NCI-H510A treated with DMSO at 0.1 percent for 48 hours (cell line): ENCODE measurements at regions not wholly inside any gene's neighbourhood (a gene's known extent, or its start where the extent isn't known, plus 50 kb on each side); places are given as distances from the start of the nearest gene placed in this dataset.
"Not testable (repeated sequence)": the region's sequence is repeated elsewhere in the genome, so short reads cannot be mapped to it uniquely, and the experiment has no call there.

Experiments
- DNase-seq: peaks from one replicate; lab custom pipeline; 2025; lab: John Stamatoyannopoulos, UW

GRCh38 chr1:43108080-43108479 lies 64.0 kb downstream of the EBNA1BP2 start:
- DNase-seq, result no peak

DNA sequence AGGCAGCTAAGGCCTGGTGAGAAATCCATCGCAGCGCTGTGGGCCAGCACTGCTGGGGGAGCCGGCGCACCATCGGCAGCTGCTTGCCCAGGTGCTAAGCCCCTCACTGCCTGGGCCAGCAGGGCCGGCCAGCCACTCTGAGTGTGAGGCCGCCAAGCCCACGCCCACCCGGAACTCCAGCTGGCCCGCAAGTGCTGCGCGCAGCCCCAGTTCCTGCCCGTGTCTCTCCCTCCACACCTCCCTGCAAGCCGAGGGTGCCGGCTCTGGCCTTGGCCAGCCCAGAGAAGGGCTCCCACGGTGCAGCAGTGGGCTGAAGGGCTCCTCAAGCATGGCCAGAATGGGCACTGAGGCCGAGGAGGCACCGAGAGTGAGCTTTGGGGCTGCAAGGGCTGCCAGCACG lies 64.4 kb downstream of the EBNA1BP2 start:
- DNase-seq, result no peak

DNA sequence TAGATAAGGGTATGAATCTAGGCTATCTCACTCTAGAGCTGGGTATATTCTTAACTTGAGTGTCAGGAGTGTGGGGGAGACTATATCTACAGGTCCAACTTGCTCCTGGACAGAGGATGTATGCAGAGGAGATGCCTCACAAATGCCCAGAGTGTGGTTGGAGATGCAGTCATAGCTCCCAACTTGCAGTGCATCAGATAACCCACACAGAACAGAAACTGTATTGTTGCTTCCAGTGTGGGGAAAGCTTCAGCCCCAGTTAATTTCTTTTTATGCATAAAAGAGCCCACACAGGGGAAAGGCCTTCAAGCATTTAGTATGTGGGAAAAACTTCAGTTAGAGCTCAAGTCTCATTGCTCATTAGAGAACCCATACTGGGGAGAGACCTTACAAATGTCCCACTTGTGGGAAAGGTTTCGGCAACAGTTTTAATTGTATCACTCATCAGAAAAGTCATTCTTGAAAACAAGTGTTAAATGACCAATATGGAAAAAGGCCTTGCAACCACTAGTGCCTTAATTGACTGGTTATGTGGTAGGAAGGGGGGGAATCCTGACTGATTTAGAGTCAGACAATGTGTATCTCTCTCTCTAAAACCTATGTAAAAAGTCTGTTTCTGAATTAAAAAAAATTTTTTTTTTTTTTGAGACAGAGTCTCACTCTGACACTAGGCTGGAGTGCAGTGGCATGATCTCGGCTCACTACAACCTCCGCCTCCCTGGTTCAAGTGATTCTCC lies 67.9 kb downstream of the EBNA1BP2 start:
- DNase-seq, result no peak

DNA sequence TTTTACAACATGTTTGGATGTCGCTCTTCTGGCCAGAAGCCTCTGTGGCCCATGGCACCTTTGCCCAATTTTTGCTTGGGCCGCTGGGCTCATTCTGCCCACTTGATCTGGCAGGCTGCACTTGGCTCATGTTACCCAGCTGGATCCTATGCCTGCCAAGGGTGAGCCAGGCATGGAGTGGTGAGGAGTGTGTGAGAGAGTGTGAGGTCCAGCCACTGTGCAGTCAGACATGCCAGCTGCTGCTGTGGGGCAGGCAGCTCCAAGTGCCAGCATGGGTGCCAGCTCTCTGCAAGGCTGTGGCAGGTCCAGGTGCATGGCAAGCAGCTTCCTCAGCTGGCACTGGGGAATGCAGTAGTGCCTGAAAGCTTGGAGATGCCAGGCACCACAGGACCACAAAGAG lies 71.0 kb downstream of the EBNA1BP2 start:
- no peak for DNase-seq

GRCh38 chr1:43098200-43098599 lies 73.9 kb downstream of the EBNA1BP2 start:
- DNase-seq, result no peak

DNA sequence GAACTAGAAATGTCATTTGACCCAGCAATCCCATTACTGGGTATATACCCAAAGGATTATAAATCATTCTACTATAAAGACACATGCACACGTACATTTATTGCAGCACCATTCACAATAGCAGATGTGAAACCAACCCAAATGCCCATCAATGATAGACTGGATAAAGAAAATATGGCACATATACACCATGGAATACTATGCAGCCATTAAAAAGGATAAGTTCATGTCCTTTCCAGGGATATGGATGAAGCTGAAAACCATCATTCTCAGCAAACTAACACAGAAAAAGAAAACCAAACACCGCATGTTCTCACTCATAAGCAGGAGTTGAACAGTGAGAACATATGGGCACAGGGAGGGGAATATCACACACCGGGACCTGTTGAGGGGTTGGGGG lies 75.6 kb downstream of the EBNA1BP2 start:
- not testable (repeated sequence) for DNase-seq

DNA sequence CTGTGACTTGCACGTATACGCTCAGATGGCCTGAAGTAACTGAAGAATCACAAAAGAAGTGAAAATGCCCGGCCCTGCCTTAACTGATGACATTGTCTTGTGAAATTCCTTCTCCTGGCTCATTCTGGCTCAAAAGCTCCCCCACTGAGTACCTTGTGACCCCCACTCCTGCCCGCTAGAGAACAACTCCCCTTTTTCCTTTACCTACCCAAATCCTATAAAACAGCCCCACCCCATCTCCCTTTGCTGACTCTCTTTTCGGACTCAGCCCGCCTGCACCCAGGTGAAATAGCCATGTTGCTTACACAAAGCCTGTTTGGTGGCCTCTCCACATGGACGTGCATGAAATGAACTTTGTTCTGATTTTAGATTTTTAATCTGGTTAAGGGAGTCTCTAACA lies 81.3 kb downstream of the EBNA1BP2 start:
- not testable (repeated sequence) for DNase-seq

DNA sequence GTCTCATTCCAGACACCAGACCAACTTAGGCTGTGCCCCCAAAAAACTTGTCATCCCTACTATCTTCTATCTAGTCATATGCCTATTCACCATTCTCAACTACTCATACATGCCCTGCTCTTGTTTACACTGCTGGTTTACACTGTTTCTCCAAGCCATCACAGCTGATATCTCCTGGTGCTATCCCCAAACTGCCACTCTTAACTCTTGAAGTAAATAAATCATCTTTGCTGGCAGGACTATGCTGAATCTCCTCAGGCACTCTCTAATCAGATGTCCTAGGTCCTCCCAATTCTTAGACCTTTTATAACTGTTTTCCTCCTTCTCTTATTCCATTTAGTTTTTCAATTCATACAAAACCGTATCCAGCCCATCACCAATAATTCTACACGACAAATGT lies 81.9 kb downstream of the EBNA1BP2 start:
- not testable (repeated sequence) for DNase-seq

- no peak for DNase-seq
These were observed 88.7 kb downstream of the EBNA1BP2 start for GRCh38 chr1:43083375-43083891.

DNA sequence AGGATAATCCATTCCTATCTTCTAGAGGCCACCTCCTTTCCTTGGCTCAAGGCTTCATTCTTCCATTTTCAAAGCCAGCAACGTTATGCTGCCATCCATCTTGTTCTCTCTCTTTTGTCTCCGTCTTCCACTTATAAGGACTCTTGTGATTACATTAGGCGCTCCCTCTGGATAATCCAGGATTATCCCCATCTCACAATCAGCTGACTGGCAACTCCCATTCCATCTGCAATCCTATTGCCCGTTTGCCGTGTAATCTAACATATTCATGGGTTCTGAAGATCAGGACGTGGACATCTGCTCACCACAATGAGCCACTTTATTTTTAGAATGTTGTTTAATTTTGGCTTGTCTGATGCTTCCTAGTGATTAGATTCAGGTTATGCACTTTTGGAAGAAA lies 89.3 kb downstream of the EBNA1BP2 start:
- DNase-seq, result no peak

- DNase-seq, result no peak
These were observed 94.8 kb downstream of the EBNA1BP2 start for GRCh38 chr1:43077273-43077672.

- DNase-seq, result no peak
These were observed 97.4 kb downstream of the EBNA1BP2 start for GRCh38 chr1:43074709-43075108.

GRCh38 chr1:43074244-43074643 lies 97.8 kb downstream of the EBNA1BP2 start:
- peak; percentile 63 for DNase-seq

GRCh38 chr1:43073490-43074230 lies 98.4 kb downstream of the EBNA1BP2 start:
- peak; percentile 100 for DNase-seq

- DNase-seq, result no peak
These were observed 99.8 kb downstream of the EBNA1BP2 start for GRCh38 chr1:43072314-43072713.

- no peak for DNase-seq
These were observed 100.8 kb downstream of the EBNA1BP2 start for GRCh38 chr1:43071241-43071640.

DNA sequence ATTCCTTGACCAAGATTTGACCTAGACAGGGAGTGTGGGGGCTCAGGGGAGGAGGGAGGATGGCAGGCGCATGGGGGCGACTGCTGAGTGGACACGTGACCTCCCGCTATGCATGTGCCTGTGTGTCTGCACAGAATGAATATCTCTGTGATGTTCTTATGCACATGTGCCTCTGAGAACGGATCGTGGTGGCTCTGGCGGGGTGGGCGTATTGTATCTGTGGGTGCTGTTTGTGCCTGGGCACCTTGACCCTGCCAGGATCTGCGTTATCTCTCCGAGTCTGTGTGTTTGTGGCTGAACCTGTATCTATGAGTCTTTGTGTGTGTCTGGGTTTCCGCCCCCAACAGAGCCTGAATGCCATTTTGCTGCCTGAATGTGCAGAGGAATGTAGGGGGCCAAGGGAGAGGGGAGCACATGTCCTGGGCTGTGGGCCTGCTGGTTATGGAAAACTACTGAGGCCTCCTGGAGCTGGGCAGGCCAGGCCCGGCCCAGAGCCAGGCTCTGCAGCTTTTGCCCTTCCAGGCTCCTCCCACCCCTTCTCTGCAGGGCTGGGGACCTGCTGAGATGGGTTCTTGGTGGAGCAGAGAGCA lies 102.5 kb downstream of the EBNA1BP2 start:
- DNase-seq, result peak; percentile 51

DNA sequence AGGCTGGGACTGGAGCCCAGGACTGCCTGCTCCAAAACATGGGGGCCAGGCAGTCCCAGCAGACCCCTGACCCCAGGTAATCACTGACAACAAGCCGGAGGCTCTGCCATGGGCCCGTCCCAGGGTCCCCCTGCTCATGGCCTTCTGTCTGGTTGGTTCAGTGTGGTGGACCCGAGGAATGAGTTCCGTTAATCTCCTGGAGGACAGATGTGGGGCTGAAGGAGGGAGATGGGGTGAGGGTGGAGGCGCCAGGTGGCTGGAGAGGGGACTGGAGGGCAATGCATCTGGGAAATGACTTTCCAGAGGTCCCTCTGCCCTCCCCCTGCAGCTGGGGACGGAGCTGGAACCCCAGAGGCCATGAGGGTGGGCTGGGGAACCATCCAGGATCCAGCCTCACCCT lies 103.2 kb downstream of the EBNA1BP2 start:
- DNase-seq, result no peak

DNA sequence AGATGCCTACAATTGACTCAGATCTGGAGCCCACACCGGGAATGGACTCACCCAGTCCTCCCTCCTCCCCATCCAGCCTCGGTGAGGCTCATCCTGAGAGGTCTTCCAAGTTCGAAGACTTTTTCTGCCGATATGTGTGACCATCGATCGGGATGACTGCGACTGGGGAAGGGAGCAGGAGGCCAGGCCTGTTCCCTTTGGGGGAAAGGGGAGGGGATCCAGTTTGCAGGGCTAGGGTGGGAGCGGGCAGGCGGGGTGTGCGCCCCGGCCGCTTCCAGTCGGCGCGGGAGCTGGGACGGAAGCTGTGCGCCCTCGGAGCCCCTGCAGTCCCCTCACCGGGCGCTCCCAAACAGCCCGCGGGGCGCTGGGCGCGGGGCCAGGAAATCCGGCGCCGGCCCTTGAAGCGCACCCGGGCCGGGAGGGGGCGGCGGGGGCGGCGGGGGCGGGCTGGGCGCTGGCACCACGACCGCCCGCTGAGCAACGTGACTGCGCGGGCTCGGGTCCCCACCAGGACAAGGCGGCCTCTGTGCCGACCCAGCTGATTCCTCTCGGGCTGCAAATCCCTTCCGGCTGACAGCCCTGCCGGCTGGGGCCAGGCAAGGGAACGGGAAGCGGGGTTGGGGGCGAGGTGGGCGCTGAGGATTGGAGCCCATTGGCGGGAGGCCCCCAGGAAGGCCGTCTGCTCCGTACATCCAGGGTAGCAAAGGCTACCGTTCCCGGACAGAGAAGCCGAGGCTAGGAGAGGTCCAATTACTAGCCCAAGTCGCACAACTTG lies 103.9 kb downstream of the EBNA1BP2 start:
- DNase-seq, result peak; percentile 81

- DNase-seq, result no peak
These were observed 104.8 kb downstream of the EBNA1BP2 start for GRCh38 chr1:43067233-43067745.

DNA sequence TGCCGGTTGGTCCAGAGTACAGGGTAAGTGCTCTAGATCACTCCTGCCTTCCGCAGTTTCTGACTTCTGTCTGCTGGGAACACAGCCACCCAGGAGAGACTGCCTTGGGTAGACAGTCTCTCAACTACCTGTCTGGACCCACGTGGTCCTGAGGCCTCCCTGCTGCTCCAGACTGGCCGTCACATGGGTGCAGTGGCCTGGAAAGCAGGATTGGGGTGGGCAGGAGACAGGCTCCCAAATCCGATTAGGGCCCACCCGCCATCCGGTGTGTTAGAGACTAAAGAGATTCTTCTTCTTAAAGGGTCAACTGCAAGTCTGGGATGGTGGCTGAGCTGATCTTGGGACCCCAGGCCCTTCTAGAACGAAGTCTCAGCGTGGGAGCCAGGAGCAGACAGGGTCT lies 105.5 kb downstream of the EBNA1BP2 start:
- no peak for DNase-seq
